Endometrial microvascular endothelial cells (primary cell): ENCODE measurements at regions not wholly inside any gene's neighbourhood (a gene's known extent, or its start where the extent isn't known, plus 50 kb on each side); places are given as distances from the start of the nearest gene placed in this dataset.

Experiments
- in situ Hi-C: cut with HindIII; loops from 2 replicates; pipeline ENCODE4 v1.10.0; 2017; ENCODE audit warnings: low sequenced_read_pairs, low pct_unique_long_range_greater_than_20kb; ENCODE audit errors: inconsistent ontology term

- in situ Hi-C loops: no loop called here
Measured at GRCh38 chr14:82432301-82433105, 898.9 kb upstream of the SEL1L start.

- in situ Hi-C loops: no loop called here
Measured at GRCh38 chr14:82438436-82438835, 904.8 kb upstream of the SEL1L start.

- in situ Hi-C loops: no loop called here
Measured at GRCh38 chr14:82441270-82441669, 907.6 kb upstream of the SEL1L start.

GRCh38 chr14:82445810-82446570, 912.3 kb upstream of the SEL1L start:
- in situ Hi-C loops: no loop called here

- in situ Hi-C loops: no loop called here
Measured at GRCh38 chr14:82447586-82447985, 913.9 kb upstream of the SEL1L start.

GRCh38 chr14:82449926-82450468, 916.3 kb upstream of the SEL1L start:
- in situ Hi-C loops: no loop called here

GRCh38 chr14:82451675-82452074, 918.0 kb upstream of the SEL1L start:
- in situ Hi-C loops: no loop called here

- in situ Hi-C loops: no loop called here
Measured at GRCh38 chr14:82482345-82482744, 948.7 kb upstream of the SEL1L start.

GRCh38 chr14:82488473-82488872, 954.8 kb upstream of the SEL1L start:
- in situ Hi-C loops: no loop called here

GRCh38 chr14:82490397-82490796, 956.7 kb upstream of the SEL1L start:
- in situ Hi-C loops: no loop called here

- in situ Hi-C loops: no loop called here
Measured at GRCh38 chr14:82492157-82492556, 958.5 kb upstream of the SEL1L start.

GRCh38 chr14:82500222-82500621, 966.6 kb upstream of the SEL1L start:
- in situ Hi-C loops: no loop called here

GRCh38 chr14:82501554-82501953, 967.9 kb upstream of the SEL1L start:
- in situ Hi-C loops: no loop called here

GRCh38 chr14:82502043-82502442, 968.4 kb upstream of the SEL1L start:
- in situ Hi-C loops: no loop called here

GRCh38 chr14:82504894-82505293, 971.2 kb upstream of the SEL1L start:
- in situ Hi-C loops: no loop called here

GRCh38 chr14:82510007-82510406, 976.4 kb upstream of the SEL1L start:
- in situ Hi-C loops: no loop called here

- in situ Hi-C loops: no loop called here
Measured at GRCh38 chr14:82511399-82511798, 977.7 kb upstream of the SEL1L start.

GRCh38 chr14:82520765-82521164, 987.1 kb upstream of the SEL1L start:
- in situ Hi-C loops: no loop called here

GRCh38 chr14:82521191-82521590, 987.5 kb upstream of the SEL1L start:
- in situ Hi-C loops: no loop called here

- in situ Hi-C loops: no loop called here
Measured at GRCh38 chr14:82528016-82528415, 994.4 kb upstream of the SEL1L start.
